GM23338 (cell line): ENCODE measurements at regions not wholly inside any gene's neighbourhood (a gene's known extent, or its start where the extent isn't known, plus 50 kb on each side); places are given as distances from the start of the nearest gene placed in this dataset.

Source experiments
- ATAC-seq: fragments of 200-7000 bp; cut with Tn5 transposase; 3 replicates; pipeline ENCODE4 v1.9.1; 2020
- DNase-seq: peaks from one replicate; pipeline ENCODE4 v3.0.0-alpha.2; 2015; ENCODE audit warnings: low spot score
- H2AFZ ChIP-seq: fragments of 200-600 bp; sonication (generic); 2 replicates; pipeline ENCODE4 v1.8.0; 2016; ENCODE audit warnings: antibody characterized with exemption, mild to moderate bottlenecking, moderate library complexity
- H3F3A ChIP-seq: fragments of 200-600 bp; sonication (generic); replicated peaks from 2 replicates; pipeline ENCODE4 v1.8.0; 2017; ENCODE audit warnings: antibody characterized with exemption, mixed run types, low read depth
- H3K27ac ChIP-seq: fragments of 200-600 bp; sonication (generic); 2 replicates; pipeline ENCODE4 v1.6.1; 2016; ENCODE audit warnings: low read depth
- H3K27me3 ChIP-seq: fragments of 200-600 bp; sonication (generic); 2 replicates; pipeline ENCODE4 v1.8.0; 2016; ENCODE audit warnings: mild to moderate bottlenecking, mixed run types, moderate library complexity; ENCODE audit not compliant: insufficient read depth
- H3K36me3 ChIP-seq: fragments of 200-600 bp; sonication (generic); 2 replicates; pipeline ENCODE4 v1.8.0; 2016; ENCODE audit warnings: mild to moderate bottlenecking; ENCODE audit not compliant: insufficient read depth
- H3K4me1 ChIP-seq: fragments of 200-600 bp; sonication (generic); 2 replicates; pipeline ENCODE4 v1.8.0; 2016; ENCODE audit warnings: mild to moderate bottlenecking, moderate library complexity; ENCODE audit not compliant: insufficient read depth
- H3K4me2 ChIP-seq: fragments of 200-600 bp; sonication (generic); 2 replicates; pipeline ENCODE4 v1.7.1; 2017; ENCODE audit warnings: mixed run types
- H3K4me3 ChIP-seq: fragments of 200-600 bp; sonication (generic); 2 replicates; pipeline ENCODE4 v1.6.1; 2016; ENCODE audit warnings: mixed run types
- H3K79me2 ChIP-seq: fragments of 200-600 bp; sonication (generic); replicated peaks from 2 replicates; pipeline ENCODE4 v1.8.0; 2017; ENCODE audit warnings: mild to moderate bottlenecking; ENCODE audit not compliant: insufficient read depth
- H3K9me2 ChIP-seq: fragments of 200-600 bp; sonication (generic); 2 replicates; pipeline ENCODE4 v1.8.0; 2017; ENCODE audit not compliant: insufficient read depth
- H4K20me1 ChIP-seq: fragments of 200-600 bp; sonication (generic); replicated peaks from 2 replicates; pipeline ENCODE4 v1.8.0; 2017; ENCODE audit warnings: mild to moderate bottlenecking; ENCODE audit not compliant: insufficient read depth
- H3K27ac Mint-ChIP-seq: 2 replicates; pipeline ENCODE4 v1.8.0; 2020; ENCODE audit warnings: inconsistent platforms, mild to moderate bottlenecking, moderate library complexity, mixed read lengths
- H3K27me3 Mint-ChIP-seq: 3 replicates; pipeline ENCODE4 v1.8.0; 2022; ENCODE audit warnings: low read depth, mild to moderate bottlenecking, moderate library complexity, mixed read lengths, inconsistent platforms; ENCODE audit not compliant: insufficient read depth, poor library complexity
- H3K36me3 Mint-ChIP-seq: 3 replicates; pipeline ENCODE4 v1.8.0; 2021; ENCODE audit warnings: low read depth, mild to moderate bottlenecking, inconsistent platforms, moderate library complexity, mixed read lengths
- H3K4me1 Mint-ChIP-seq: 3 replicates; pipeline ENCODE4 v1.8.0; 2020; ENCODE audit warnings: mild to moderate bottlenecking, inconsistent platforms, mixed read lengths
- H3K4me3 Mint-ChIP-seq: 3 replicates; pipeline ENCODE4 v1.8.0; 2021; ENCODE audit warnings: moderate library complexity, mild to moderate bottlenecking, inconsistent platforms, mixed read lengths
- H3K9me3 Mint-ChIP-seq: 3 replicates; pipeline ENCODE4 v1.8.0; 2020; ENCODE audit warnings: moderate library complexity, mild to moderate bottlenecking, inconsistent platforms, mixed read lengths
- CREB1 ChIP-seq: fragments of 250-450 bp; sonication (Bioruptor Pico); IDR thresholded peaks from 2 replicates; pipeline ENCODE4 v1.5.0; 2020; ENCODE audit warnings: low read depth, mild to moderate bottlenecking, moderate library complexity
- CTCF ChIP-seq, 2 experiments: fragments of 200-600 bp in 1 of 2; sonication (generic) in 1 of 2; conservative IDR thresholded peaks; 2 replicates each; pipeline versions ENCODE4 v1.5.1 to v1.6.1; 2016 to 2017; ENCODE audit warnings: antibody characterized with exemption in 2 of 2, low read depth in 2 of 2, mild to moderate bottlenecking in 2 of 2, moderate library complexity in 1 of 2
- ETS1 ChIP-seq: IDR thresholded peaks from 2 replicates; pipeline ENCODE4 v1.6.1; 2016; ENCODE audit warnings: antibody characterized with exemption
- EZH2 ChIP-seq: fragments of 200-600 bp; sonication (generic); IDR thresholded peaks from one replicate; pipeline ENCODE4 v1.8.0; 2017; ENCODE audit warnings: antibody characterized with exemption, mild to moderate bottlenecking, low read depth; ENCODE audit not compliant: unreplicated experiment
- EZH2phosphoT487 ChIP-seq: fragments of 200-600 bp; sonication (generic); IDR thresholded peaks from one replicate; pipeline ENCODE4 v1.8.1; 2018; ENCODE audit warnings: antibody characterized with exemption; ENCODE audit not compliant: unreplicated experiment
- JUNB ChIP-seq: IDR thresholded peaks from one replicate; pipeline ENCODE4 v1.6.1; 2016; ENCODE audit warnings: antibody characterized with exemption; ENCODE audit not compliant: unreplicated experiment
- NANOG ChIP-seq: IDR thresholded peaks from 2 replicates; pipeline ENCODE4 v1.6.1; 2016; ENCODE audit warnings: antibody characterized with exemption, borderline replicate concordance
- POLR2AphosphoS5 ChIP-seq: IDR thresholded peaks from 2 replicates; pipeline ENCODE4 v1.6.1; 2016; ENCODE audit warnings: antibody characterized with exemption, low read depth
- REST ChIP-seq: IDR thresholded peaks from one replicate; pipeline ENCODE4 v1.6.1; 2018; ENCODE audit warnings: antibody characterized with exemption; ENCODE audit not compliant: unreplicated experiment
- STAT1 ChIP-seq: IDR thresholded peaks from one replicate; pipeline ENCODE4 v1.6.1; 2016; ENCODE audit warnings: antibody characterized with exemption; ENCODE audit not compliant: unreplicated experiment
- ZNF114 ChIP-seq: fragments of 250-450 bp; sonication (Bioruptor Pico); IDR thresholded peaks from 2 replicates; pipeline ENCODE4 v1.5.0; 2020; ENCODE audit warnings: mild to moderate bottlenecking, moderate library complexity
- ZNF331 ChIP-seq: fragments of 250-450 bp; sonication (Bioruptor Pico); IDR thresholded peaks from 2 replicates; pipeline ENCODE4 v1.5.0; 2020; ENCODE audit warnings: low read depth, mild to moderate bottlenecking, moderate library complexity
- ZNF462 ChIP-seq: fragments of 250-450 bp; sonication (Bioruptor Pico); IDR thresholded peaks from 2 replicates; pipeline ENCODE4 v1.5.0; 2020; ENCODE audit warnings: mild to moderate bottlenecking, moderate library complexity

GRCh38 chr2:176689711-176690110, 420.5 kb downstream of the MTX2 start:
- Histone ChIP-seq H3K27ac (no peak overlapping the region), H3K4me3 (no peak overlapping the region), H3K4me2 (no peak overlapping the region), H2AFZ (no peak overlapping the region), H3F3A (no peaks in the 10 kb centered on the region), H3K27me3 (no peaks in the 10 kb centered on the region), H3K9me2 (no peaks in the 10 kb centered on the region), H3K36me3 (no peaks in the 10 kb centered on the region), H3K79me2 (no peaks in the 10 kb centered on the region), H4K20me1 (no peaks in the 10 kb centered on the region), H3K4me1 (no peaks in the 10 kb centered on the region)
- no peak for ATAC-seq
- TF ChIP-seq REST (no peak), CREB1 (no peak), EZH2phosphoT487 (no peak), ZNF331 (CRISPR knock-in tag) (no peak), EZH2 (no peak), NANOG (no peak), STAT1 (no peak), CTCF (conservative IDR thresholded peaks at IDR 0.05; ENCODE audit: low read depth in 2 of 2) (no peak), POLR2AphosphoS5 (no peak), ZNF462 (CRISPR knock-in tag) (no peak), ETS1 (no peak), ZNF114 (CRISPR knock-in tag) (no peak), JUNB (no peak)
- peaks cover 5% of the 10 kb centered on the region; the same call in 1 of the 3 replicates for H3K4me1 Mint-ChIP-seq
- no peaks in the 10 kb centered on the region for H3K27me3 Mint-ChIP-seq
- H3K27ac Mint-ChIP-seq = no peak overlapping the region
- H3K36me3 Mint-ChIP-seq = no peaks in the 10 kb centered on the region
- no peaks in the 10 kb centered on the region for H3K9me3 Mint-ChIP-seq
- DNase-seq = no peak
- no peak overlapping the region for H3K4me3 Mint-ChIP-seq
